Pons (tissue), 1 donor: ENCODE measurements at regions not wholly inside any gene's neighbourhood (a gene's known extent, or its start where the extent isn't known, plus 50 kb on each side); places are given as distances from the start of the nearest gene placed in this dataset.

ENCODE experiments used
- DNase-seq: peaks from one replicate; pipeline ENCODE4 v3.0.0-alpha.2; 2016; ENCODE audit warnings: low spot score

GRCh38 chr2:39514825-39515224 is 77.7 kb upstream of the MAP4K3 start:
- DNase-seq, result no peak

GRCh38 chr2:39515273-39515896 is 78.3 kb upstream of the MAP4K3 start:
- DNase-seq, result no peak

DNA sequence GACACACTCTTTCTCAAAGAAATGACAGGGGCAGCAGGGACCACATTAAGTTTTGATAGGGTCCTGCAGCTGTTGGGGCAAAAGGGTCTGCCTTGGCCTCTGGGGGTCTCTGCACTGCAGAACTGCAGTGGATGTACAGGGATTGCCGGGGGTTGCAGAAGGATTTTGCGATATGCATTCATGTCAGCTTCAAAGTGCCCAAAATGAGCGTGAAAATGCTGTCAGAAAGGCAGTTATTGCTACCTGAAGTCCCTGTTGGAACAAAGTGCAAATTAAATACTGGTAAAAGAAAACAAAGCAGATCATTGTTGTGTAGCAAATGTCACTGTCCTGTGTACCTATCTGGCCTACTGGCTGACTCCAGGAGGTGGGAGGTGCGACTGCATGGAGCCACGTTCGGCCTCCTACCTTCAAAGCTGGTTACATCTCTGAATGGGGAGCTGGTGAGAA is 78.8 kb upstream of the MAP4K3 start:
- no peak for DNase-seq

- DNase-seq, result peak; percentile 69
Observed at GRCh38 chr2:39516347-39517101, 79.4 kb upstream of the MAP4K3 start.

DNA sequence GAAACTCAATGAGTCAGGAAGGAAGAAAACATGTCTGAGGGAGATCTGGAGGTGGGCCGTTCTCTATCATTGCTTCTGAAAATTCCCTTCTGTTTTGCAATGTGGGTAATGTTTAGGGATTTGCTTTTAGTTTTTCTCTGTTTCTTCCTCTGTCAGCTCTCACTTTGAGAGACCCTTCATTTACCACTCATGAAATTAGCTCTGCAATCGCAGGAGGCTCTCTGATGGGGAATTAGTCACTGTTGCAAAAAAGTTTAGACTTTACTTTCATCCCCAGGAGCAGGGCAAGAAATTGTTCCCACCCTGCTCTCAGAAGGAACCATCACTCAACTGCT is 80.0 kb upstream of the MAP4K3 start:
- no peak for DNase-seq

DNA sequence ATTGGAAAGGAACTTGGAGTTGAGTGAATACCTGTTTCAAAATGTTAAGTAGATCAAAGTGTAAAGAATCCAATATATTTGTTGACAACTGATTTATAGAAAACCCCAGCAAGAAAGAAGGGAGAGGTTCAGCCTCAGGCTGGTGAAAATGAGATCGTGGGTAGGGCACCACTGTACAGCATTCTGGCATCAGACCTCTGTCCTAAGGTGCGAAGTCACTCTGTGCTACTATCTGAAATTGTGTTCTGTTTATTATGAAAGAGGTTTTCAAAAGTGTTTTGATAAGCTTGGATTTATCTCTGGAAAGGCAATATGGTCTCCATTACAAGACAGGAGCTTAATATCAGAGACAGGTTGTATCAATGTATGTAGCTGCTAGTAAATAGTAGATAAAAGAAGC is 80.5 kb upstream of the MAP4K3 start:
- no peak for DNase-seq

- no peak for DNase-seq
Observed at GRCh38 chr2:39519886-39520285, 82.8 kb upstream of the MAP4K3 start.

- DNase-seq, result no peak
Observed at GRCh38 chr2:39521876-39522517, 84.9 kb upstream of the MAP4K3 start.

DNA sequence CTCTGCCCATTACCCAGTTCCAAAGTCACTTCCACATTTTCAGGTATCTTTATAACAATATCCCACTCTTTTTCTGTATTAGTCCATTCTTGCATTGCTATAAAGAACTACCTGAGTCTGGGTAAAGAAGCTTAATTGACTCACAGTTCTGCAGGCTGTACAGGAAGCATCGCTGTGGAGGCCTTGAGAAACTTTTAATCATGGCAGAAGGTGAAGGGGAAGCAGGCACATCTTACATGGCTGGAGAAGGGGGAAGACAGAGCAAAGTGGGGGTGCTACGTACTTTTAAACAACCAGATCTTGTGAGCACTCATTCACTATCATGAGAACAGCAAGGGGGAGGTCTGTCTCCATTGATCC is 85.4 kb upstream of the MAP4K3 start:
- DNase-seq, result no peak

DNA sequence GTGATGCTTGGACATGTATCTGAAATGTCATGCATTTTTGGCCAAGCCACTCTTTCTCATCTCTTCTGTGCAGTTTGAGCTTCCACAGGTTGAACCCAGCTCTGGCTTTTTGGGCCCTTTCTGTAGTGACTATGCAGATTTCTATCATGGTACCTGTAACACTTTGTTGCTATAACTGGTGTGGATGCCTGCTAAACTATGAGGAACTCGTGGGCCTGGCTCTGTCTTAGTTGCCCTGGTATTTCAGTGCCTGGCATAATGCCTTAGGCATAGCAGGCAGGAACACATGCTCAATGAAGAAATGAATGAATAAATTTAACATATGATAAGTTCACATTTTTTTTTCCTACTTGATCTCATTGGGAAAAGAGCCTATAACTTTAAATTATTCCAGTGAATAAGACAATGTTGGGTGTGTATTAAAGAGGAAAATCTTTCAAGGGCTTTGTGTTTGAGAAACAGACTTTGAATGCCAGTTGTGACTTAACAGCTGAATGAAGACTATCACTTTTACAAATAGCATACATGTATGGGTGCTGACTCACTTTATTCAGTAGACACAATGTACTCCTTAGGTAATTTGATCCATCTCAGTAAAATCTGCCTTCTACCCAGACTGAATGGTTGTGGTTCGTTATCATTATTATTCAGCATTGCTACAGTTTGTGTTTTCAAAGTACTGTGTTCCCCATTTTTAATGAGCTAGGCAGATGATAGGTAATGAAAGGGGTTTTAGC is 86.4 kb upstream of the MAP4K3 start:
- no peak for DNase-seq

GRCh38 chr2:39524061-39524460 is 87.0 kb upstream of the MAP4K3 start:
- DNase-seq, result no peak

GRCh38 chr2:39524756-39525635 is 87.9 kb upstream of the MAP4K3 start:
- peak; percentile 81 for DNase-seq

DNA sequence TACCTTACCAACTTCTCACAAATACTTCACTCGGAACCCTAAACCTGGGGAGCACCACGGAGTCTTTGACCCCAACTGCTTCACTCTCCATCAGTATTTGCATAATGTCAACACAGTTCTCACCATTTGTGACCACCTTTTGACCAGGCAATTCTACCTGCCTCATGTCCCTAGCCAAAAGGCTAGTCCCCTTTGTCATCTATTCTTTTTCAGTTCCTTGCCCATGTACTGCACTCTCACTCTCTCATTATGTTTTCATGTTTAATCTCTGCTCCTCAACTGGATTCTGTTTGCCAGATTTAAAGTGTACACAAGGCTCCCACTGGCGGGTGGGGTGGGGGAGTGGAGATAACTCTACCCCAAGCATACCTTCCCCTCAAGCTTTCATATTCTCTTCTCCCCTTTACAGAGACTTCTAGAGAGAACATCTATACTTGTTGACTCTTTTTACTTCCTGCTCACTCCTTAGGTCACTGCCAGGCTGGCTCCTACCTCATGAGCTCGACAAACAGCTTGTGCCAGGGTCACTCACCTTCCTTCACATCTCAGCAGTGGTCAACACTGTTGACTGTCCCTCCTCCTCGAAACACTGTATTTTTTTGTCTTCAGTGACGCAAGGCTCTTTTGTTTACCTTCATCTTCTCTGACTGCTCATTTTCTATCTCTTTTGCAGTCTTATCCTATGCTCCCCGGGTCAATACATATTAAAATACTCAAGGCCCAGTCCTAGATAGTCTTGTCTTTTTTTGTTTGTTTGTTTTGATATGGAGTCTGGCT is 88.7 kb upstream of the MAP4K3 start:
- DNase-seq, result no peak

GRCh38 chr2:39528701-39529100 is 91.6 kb upstream of the MAP4K3 start:
- DNase-seq, result no peak

- DNase-seq, result no peak
Observed at GRCh38 chr2:39529836-39530235, 92.8 kb upstream of the MAP4K3 start.

DNA sequence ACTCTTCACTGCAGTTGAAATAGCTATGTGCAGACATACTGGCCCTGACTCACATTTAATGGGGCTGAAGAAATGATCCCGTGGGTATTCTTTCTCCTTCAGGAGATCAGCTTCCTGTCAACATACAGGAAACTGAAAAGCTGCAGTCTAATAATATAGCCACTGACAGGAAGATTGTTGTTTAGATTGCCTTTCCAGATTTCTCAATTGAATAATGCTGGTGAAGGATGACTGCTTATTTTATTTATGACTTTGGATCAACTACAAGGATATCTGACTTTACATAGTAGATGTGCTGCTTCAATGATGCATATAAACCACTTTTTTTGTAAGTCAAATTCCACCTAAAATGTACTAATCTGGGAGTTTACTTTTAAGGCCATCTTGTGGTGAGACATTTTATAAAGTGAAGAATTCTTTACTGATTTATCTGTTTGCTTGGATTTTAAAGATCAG is 93.4 kb upstream of the MAP4K3 start:
- no peak for DNase-seq

DNA sequence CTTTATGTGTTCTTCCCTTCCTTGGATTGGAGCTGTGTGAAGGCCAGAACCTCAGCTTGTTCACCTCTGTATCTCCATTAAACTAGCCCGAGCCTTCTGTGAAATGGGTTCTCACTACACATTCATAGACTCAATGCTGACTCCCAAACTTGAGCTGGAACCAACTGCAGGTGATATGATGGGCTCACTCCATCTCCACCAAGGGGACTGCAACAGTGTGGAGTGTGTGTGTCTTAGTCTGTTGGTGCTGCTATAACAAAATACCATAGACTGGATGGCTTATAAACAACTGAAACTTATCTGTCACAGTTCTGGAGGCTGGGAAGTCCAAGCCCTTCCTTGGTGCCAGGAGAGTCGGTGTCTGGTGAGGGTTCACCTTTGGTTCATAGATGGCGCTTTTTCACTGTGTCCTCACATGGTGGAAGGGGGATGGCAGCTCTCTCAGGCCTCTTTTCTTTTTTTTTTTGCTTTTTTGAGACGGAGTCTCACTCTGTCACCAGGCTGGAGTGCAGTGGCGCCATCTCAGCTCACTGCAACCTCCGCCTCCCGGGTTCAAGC is 94.2 kb upstream of the MAP4K3 start:
- DNase-seq, result no peak

- no peak for DNase-seq
Observed at GRCh38 chr2:39532933-39533332, 95.8 kb upstream of the MAP4K3 start.

- DNase-seq, result no peak
Observed at GRCh38 chr2:39534095-39534711, 97.1 kb upstream of the MAP4K3 start.

DNA sequence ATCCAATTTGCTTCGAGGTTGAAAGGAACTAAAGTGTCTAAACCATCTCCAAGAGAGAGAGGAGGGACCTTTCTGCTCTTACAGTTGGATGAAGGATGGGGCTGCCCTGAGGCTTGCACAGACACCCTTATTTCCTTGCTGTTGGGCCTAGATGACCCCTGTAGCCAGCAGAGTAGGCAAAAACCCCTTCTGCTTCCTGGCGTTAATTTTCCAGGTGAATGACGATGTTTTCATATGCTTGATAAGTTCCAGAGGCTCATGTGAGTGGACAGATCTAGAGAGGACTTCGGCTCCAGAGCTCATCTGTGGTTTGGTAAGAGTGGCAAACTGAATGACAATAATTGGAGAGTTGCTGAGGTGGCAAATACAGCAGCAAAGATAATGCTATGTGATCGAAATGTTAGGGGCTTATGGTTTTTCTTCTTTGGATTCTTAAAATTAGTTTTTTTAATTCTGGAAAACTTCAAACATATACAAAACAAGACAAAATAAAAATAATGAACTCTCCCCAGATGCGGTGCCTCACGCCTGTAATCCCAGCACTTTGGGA is 98.6 kb upstream of the MAP4K3 start:
- DNase-seq, result no peak
